HG03095 (cell line): ENCODE measurements at regions not wholly inside any gene's neighbourhood (a gene's known extent, or its start where the extent isn't known, plus 50 kb on each side); places are given as distances from the start of the nearest gene placed in this dataset.
"Not testable (repeated sequence)": the region's sequence is repeated elsewhere in the genome, so short reads cannot be mapped to it uniquely, and the experiment has no call there.

Experiments
- ATAC-seq: cut with Tn5 transposase; IDR thresholded peaks from one replicate; pipeline ENCODE4 v1.9.1; 2021; ENCODE audit warnings: moderate library complexity; ENCODE audit not compliant: unreplicated experiment

DNA sequence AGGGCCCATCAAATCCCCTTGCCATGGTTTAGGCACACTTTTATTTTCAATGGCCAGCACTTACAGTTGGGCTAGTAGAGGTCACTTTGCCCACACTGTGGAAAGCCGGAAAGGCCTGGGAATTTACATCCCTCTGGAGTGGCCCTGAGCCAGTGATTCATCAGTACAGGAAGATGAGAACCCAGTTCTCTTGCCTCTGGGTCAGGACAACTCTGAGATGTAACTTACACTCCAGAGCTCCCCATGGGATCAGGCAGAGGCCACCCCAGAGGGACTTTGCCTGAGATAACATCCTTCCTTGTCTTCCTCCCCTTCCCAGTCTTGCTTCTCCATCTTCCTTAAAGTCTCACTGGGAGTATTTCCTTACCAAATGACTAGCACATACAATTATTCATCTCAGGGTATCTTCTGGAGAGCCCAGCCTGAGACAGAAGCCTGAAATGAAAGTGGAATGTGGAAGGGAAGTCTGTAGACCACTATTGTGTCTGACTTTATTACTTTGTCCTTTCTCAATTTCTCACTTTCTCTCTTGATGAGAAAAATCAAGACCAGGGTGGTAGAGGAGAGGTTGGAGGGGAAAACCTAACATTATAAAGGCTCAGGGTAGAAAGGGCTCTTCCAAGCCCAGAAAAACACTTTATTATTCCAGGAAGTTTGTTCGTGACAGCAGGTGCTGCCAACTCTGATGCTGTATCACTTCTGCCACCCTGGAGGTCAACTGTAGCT is 220.8 kb downstream of the ZNF621 start:
- no peak for ATAC-seq

DNA sequence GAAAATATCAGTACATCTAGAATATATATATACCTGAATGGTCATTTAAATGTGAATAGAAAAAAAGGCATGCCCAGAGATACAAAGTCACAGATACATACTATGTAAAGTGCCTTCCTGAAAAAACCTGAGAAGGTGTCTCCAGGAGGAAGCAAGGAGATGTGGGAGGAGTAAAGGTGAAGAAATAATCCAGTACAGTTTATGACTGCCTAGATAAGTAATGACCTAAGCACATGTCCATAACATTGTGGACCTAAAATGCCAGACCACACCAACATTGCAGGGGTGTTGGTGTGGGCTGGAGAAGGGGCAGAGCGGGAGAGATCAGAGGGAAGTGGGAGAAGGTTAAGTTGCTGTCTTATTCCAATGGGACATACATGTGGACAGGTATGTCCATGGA is 226.9 kb downstream of the ZNF621 start:
- ATAC-seq: no peak

DNA sequence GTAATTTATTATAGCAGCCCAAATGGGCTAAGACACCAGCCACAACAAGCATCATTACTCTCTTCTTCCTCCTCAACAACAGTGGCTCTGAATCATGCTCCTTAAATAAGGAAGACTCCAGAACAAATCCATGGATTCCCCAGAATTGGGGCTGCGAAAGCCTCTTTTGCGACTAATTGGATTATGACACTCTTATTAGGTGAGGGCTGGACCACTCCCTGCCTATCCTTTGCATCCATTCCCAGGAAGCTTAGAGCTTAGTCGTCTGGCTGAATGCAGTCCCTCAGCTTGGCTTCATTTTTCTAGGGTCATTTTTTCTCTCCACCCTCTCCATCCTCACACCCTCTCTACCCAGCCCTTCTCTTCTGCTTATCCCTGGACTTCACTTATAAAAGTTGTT is 227.7 kb downstream of the ZNF621 start:
- ATAC-seq: no peak

DNA sequence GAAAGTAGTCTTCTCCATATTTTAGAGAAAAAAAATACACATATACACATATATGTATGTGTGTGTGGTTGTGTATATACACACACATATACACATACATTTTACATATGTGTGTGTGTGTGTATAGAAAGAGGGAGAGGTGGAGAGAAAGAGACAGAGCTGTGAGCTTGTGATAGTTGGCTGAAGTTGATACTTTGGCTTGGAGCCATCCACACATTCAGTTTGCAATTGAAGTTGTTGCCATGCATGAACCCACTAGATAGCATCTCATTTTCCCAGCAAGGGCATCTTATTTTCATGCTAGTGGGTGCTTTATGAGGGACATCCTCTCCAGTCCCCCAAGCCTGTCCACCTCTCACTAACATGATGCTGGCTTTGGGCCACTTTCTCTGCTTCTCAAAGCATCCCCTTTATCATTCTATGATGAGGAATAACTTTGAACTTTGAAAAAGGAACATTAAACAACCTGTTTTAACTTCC is 228.6 kb downstream of the ZNF621 start:
- no peak for ATAC-seq

DNA sequence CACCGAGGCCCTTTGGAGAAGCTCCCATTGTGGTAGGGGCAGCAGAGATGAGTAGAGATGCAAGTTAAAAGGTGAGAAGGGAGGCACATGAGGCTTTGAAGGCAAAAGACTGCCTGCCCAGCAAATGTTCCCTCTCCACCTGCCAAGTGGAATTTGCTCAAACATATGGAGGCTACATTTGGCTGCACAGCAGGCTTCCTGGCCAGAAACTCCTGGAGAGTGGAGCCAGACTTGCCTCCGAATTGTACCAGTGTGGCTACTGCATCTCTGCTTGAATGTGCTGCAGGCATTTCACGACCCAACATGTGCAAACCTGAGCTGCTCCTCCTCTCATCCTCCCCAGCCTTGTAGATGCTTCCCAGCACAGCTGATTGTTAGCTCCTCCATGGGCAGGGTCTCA is 229.2 kb downstream of the ZNF621 start:
- ATAC-seq: no peak

DNA sequence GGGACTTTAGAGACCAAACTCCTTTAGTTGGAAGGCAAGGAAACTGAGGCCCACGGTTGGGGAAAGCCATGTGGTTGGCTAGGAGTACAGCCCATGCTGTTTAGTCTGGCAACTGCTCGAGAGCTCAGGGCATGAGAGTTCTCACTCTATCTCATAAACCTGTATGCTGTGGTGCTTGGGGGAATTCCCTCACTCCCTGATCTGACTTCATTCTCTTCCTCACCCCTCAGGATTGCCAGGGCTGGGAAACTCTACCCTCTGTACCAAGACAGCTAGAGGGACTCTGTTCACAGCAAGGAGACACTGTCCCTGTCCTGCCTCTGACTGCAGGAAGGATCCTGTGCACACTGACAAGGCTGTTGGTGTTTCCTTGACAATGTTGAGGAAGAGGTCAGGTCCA is 230.2 kb downstream of the ZNF621 start:
- ATAC-seq: no peak

DNA sequence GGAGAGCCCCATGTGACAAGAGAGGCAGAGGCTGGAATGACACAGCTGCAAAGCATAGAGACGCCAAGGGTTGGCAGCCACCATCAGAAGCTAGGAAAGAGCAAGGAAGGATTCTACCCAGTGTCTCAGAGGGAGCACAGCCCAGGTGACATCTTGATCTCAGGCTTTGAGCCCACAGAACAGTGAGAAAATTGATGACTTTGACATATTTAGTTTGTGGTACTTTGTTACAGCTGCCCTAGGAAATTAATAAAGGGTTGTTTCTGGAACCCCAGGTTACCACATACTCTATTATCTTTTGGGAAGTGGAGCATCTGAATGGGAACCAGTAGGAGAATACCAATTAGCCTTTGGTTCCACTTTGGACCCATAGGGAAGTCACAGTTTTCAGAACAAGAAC is 231.7 kb downstream of the ZNF621 start:
- no peak for ATAC-seq

DNA sequence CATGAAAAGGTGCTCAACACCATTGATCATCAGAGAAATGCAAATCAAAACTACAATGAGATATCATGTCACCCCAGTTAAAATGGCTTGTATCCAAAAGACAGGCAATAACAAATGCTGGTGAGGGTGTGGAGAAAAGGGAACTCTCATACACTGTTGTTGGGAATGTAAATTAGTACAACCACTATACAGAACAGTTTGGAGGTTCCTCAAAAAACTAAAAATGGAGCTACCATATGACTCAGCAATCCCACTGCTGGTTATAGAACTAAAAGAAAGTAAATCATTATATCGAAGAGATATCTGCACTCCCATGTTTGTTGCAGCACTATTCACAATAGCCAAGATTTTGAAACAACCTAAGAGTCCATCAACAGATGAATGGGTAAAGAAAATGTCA is 238.0 kb downstream of the ZNF621 start:
- not testable (repeated sequence) for ATAC-seq

DNA sequence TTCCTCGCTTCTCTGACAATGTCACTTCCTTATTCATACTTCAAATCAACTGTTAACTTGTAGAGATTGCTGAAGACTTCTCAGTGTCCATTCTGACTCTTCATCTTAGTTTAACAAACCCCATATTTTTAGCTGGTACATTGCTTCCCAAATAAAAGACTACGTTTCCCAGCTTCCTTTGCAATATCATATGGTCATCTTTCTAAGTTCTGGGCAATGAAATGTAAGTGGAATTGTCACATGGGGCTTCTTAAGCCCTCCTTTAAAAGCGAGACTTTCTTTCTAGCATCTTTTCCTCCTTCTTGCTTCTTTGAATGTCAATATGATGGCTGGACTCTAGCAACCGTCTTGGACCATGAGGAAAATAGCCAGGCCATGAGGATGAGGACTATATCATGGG is 239.0 kb downstream of the ZNF621 start:
- no peak for ATAC-seq

DNA sequence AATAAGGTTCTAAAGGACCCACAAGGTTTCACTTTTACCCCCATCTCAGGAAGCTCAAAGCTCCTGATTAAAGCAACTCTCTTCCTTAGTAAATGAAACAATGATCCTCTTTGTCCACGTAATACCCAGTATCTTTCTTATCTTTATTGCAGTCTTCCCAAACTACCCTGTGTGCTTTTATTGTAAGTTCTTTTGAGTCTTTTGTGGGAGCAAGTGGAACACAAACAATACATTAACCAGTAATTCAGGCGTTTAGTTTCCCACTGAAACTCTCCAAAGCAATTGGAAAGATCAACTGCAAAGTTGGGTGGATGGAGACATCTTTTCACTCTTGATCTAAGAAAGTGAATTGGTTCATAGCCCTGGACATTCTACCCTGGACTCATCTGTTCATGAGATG is 240.0 kb downstream of the ZNF621 start:
- no peak for ATAC-seq

DNA sequence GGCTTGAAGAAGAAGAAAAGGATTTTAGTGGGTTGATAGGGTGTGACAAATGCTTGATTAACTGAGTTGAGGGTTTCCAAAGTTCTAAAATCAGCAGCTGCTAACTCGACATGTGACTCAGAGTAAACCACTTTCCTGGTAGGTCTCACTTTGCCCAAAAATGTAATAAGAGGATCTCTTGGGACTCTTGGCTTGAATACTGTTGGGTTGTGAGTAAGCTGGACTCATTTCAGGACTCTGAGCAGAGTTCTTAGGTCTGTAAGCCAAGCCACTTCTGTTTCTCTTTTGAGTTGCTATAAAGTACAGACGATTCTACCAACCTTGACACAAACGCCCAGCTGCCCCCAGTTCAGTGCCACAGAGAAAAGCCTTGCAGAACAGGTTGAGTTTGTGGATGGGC is 241.1 kb downstream of the ZNF621 start:
- peak; percentile 82 for ATAC-seq

DNA sequence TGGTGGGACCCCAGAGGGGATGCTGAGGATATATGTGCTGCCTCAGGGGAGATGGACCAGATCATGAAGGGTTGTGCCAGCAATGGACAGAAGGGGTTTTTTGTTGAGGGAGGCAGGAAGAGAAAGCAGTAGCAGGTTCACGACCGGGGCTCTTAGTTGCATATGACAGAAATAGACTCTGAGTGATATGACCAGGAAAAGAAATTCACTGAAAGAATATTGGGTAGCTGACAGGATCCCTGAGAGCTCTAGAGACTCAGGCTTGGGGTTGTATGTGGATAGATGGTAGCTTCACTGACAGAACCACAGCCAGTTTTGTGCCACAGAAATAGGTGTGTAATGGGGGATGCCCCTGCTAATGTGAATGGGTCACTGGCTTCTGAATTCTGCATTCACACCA is 241.6 kb downstream of the ZNF621 start:
- peak; percentile 43 for ATAC-seq

DNA sequence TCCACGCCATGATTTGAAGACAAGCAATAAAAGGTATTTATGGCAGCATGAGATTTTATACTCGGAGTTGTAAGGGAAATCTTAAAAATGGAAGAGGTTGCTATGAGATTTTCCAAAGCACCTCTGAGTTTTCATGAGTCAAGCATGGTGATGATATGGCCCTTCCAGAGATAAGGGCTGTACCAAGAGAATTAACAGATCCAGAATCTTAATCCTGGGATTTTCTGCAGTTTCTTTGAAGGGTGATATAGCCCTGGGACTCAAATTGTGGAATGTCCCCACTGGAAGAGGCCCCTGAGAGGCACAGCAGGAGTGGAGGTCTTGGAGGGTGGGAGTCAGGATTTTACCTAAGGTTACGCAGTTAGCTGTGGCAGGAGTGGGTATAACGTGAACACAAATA is 243.3 kb downstream of the ZNF621 start:
- no peak for ATAC-seq

DNA sequence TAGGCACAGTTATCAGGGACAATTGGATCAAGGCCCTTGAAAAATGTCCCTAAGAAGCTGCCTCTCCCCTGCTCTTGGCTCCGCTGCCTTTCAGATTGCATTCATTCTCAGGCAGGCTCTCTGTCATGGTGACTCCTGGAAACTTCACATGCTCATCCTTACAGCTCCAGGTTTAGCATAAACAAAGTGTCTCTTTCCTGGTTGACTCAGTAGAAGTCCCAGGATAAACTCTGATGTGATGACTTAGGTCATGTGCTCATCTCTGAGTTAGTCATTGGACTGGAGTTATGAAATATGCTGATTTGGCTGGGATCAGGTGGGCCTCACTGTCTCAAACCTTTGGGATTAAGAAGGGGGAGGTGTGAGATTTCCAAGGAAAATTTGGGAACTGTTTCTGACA is 243.8 kb downstream of the ZNF621 start:
- ATAC-seq: no peak

DNA sequence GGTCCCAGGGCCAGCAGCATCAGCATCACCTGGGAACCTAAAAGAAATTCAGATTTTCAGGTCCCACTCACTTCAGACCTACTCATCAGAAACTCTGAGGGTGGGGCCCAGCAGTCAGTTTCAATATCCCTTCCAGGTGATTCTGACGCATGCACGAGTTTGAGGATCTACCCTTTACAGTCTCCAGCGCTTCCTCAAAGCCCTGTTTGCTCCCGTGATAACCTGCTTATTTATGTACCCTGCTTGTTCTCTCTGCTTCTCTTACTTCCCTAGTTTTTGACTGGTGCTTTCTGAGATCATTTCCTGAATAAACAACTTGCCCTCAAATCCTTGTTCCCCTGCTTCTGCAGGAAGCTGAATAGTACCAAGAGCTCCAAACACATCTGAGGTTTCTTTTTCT is 245.3 kb downstream of the ZNF621 start:
- no peak for ATAC-seq

DNA sequence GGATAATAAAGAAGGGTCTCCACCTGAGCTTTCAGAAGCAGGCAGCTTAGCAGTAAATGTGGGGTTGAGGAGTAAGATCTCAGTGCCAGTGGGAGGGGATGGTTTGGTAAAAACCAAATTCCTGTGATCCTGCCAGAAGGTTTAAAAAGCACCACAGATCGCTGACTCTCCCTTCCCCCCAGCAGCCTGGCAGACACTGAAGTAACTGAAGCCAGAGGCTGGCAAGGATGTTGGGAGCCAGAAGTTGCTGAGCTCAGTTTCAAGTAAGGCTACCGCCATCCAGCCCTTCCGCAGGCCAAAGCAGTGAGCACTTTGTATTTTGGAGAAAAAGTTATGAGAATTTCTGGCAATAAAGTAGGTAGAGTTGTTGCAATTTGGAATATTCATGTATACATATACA is 246.4 kb downstream of the ZNF621 start:
- ATAC-seq: no peak

DNA sequence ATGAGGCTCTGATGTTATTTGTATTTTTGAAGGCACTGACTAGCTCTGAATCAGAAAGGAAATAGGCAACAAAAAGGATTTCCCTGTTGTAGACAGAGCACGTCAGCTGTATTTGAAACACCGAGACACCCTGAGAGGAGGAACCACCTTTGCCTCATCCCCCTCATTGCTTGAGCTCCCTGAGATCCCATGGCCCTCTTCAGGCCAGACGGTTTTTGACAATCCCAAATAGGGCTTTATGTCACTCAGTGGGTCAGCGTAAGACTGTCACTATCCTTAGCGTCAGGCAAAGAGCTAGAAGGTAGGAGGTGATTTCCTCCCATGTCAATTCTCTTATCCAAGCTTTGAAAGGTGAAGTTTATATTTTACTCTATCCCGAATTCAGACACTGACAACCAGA is 254.3 kb downstream of the ZNF621 start:
- no peak for ATAC-seq

DNA sequence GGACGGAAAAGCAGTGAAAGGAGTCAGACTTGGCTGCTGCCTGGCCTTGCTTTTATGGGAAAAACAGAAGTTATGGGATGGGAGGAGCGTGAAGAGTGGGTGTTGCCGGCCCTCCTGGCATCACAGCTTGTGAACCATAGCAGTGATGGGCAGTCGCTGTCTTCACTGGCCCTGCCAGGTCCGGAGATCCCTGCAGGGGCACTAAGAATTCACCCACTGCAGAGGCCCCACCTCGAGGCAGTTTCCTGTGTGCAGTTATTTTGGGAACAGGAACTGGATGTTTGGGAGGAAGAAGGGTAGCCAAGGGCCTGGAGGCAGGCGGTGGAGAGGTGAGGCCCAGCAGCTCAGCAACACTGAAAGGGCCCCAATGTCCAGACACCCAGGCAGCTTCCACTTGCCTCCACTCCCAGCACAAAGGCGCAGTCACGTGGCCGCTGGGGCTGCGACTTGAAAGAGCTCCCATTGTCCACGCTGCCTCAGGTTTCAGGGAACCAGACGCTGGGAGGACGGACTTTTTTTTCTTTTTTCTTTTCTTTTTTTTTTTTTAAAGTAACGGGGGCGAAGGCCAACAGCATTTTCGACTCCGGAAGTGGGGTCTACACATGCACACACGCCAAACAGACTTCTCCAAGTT is 255.6 kb downstream of the ZNF621 start:
- ATAC-seq: no peak

DNA sequence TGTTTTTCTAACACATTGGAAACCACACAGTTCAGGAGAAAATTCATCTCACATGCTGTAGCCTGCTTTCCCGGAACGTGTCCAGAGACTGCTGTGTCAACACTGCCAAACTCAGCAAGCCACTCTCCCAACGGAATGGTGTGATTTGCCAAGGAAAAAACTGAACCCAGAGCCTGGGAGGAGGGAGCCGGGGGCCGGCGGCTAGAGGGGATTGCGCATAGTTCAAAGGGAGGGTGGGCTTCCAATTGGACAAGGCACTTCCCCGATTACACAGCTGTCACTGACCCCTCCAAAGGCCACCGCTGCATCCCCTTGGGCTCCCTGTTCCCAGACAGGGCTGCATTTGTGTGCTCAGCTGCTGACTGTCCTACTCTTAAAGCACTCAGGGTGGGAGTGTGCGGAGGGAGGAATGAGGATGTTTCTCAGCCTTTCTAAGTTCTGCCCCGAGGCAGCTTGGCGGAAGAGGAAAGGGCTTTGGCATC is 256.2 kb downstream of the ZNF621 start:
- no peak for ATAC-seq

DNA sequence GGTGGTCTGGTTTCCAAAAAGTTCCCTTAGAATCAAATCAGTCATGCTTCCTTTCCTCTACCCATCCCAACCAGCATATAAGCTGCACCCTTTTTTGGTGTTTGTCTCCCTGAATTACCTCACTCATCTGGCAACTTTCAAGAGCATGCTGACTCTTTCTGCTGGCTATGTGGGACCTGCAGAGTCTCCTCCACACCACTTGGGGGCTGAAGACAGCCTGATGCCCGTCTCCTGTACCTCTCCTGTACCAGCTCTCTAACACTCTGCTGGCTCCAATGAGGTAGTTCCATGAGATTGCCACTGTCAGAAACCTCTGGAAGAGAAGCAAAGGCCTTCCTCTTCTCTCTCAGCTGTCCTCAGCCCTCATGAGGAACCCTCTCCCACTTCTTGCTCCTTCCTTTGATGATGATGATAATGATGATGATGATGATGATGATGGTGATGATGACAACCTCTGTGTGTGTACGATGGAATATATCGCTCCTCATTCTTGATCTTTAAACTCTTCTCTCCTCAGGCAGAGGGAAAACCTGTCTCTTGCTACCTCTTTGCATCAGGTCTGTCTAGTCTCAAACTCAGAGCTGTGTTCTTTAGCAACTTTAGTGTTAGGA is 257.5 kb downstream of the ZNF621 start:
- ATAC-seq: no peak

DNA sequence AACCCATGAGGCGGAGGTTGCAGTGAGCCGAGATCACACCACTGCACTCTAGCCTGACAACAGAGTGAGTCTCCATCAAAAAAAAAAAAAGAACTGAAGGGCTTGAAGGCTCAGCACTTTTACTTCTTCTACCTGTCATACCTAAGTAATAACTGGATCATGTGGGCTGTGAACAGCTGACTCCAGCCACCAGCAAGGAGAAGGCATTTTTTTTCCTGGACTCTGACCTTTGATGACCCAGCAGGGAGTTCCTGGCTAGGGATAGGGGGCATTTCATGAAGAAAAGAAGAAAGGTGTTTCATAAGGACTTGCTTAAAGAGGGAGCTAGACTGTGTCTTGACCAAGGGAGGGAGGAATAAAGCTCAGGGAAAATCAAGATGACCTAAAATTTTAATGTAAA is 266.0 kb downstream of the ZNF621 start:
- ATAC-seq: no peak

DNA sequence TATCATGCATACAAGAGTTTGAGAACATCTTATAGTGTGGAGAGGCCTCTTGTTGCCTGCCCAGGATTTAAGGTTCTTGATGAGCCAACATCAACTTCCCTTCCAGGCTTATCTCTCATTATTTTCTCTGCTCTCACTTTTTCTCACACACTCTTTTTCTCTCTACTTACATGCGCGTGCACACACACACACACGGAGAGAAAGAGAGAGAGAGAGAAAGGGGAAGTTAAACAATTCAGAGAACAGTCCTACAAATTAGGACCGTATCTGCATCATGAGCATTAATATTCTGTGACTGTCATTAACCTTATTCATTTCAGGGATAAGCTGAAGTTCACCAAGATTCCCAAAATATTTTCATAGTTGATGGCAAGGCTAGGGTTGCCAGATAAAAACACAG is 269.0 kb downstream of the ZNF621 start:
- ATAC-seq: no peak
